D721Med (cell line): ENCODE measurements at regions not wholly inside any gene's neighbourhood (a gene's known extent, or its start where the extent isn't known, plus 50 kb on each side); places are given as distances from the start of the nearest gene placed in this dataset.

Experiments used
- DNase-seq: peaks from one replicate; pipeline ENCODE4 v3.0.0; 2011; ENCODE audit warnings: low spot score; ENCODE audit not compliant: insufficient read length
- FAIRE-seq: peaks from 2 replicates; lab custom pipeline; 2011; peaks lifted over from hg19 to GRCh38; lab: Jason Lieb, UNC
- CTCF ChIP-seq: IDR thresholded peaks from 2 replicates; pipeline ENCODE4 v1.5.1; 2012; ENCODE audit warnings: mild to moderate bottlenecking, control low read depth; ENCODE audit not compliant: insufficient read depth; ENCODE audit errors: missing control alignments

- no peak for FAIRE-seq
- DNase-seq: no peak
- TF ChIP-seq CTCF: no peak
Measured at GRCh38 chr2:105635564-105635963, 109.1 kb upstream of the NCK2 start.

- FAIRE-seq: no peak
- DNase-seq: no peak
- TF ChIP-seq CTCF: no peak
Measured at GRCh38 chr2:105634198-105634597, 110.5 kb upstream of the NCK2 start.

- DNase-seq (no peak), FAIRE-seq (no peak)
- TF ChIP-seq CTCF: no peak
Measured at GRCh38 chr2:105631922-105632321, 112.8 kb upstream of the NCK2 start.

GRCh38 chr2:105631011-105631410, 113.7 kb upstream of the NCK2 start:
- DNase-seq (no peak), FAIRE-seq (no peak)
- no peak for TF ChIP-seq CTCF

GRCh38 chr2:105629634-105630033, 115.1 kb upstream of the NCK2 start:
- no peak for TF ChIP-seq CTCF
- FAIRE-seq (no peak), DNase-seq (no peak)

GRCh38 chr2:105627534-105627933, 117.2 kb upstream of the NCK2 start:
- no peak for DNase-seq
- no peak for TF ChIP-seq CTCF

GRCh38 chr2:105626966-105627340, 117.8 kb upstream of the NCK2 start:
- FAIRE-seq (no peak), DNase-seq (no peak)
- no peak for TF ChIP-seq CTCF

More at GRCh38 chr2:105627534-105627933, 117.2 kb upstream of the NCK2 start:
- no peak for FAIRE-seq
